Activated gamma-delta T cell (primary cell): ENCODE measurements at regions not wholly inside any gene's neighbourhood (a gene's known extent, or its start where the extent isn't known, plus 50 kb on each side); places are given as distances from the start of the nearest gene placed in this dataset.

Source experiments
- DNase-seq: peaks from one replicate; lab custom pipeline; 2025; lab: John Stamatoyannopoulos, UW

DNA sequence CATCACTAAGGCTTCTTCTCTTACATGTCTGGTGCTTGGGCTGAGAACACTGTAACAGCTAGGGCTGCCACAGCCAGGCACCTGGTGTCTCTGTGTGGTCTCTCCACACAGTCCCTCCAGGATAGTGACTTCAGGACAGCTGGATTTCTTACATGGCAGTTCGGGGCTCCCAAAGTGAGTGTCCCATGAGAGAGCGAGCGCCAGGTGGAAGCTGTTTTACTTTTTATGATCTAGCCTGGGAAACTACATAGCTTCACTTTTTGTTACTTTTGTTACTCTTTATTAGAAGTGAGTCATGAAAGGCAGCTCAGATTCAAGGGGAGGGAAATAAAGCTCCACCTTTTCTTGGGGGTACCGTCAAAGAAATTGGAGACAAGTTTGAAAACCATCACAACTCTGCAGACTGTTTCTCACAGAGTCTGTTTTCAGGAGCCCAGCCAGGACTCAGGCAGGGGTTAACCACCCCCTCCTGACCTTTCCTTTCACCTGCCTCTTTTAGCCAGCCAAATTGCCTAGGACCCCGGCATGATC lies 373.0 kb downstream of the MID1IP1 start:
- no peak for DNase-seq

DNA sequence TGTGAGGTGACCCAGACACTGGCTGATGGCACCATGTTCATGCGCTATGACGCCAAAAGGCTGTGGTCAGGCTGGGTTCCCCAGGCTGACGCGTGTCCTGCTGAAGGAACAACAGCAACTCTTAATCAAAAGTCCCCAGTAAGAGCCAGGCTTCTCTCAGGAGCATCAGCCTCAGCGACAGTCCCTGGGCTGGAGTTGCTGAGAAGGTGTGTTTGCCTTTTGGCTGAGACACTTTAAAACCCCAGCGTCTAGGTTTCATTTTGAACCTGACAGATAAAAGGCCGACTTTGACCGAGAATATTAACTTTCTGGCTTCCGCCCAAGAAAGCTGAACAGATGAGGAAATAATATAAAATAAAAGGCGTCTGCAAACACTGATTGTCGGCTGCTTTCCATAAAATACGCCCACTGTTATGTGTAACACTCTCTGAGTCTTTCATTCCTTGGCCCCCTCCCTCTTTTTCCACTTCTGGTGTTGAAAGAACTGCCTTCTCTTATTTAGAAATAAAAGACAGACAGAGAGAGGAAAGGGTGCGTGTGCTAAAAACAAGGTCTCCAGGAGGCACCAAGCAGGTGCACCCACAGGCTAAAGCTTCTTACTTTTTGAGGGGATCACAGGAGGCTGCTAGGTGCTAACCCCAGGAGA lies 373.6 kb downstream of the MID1IP1 start:
- no peak for DNase-seq

DNA sequence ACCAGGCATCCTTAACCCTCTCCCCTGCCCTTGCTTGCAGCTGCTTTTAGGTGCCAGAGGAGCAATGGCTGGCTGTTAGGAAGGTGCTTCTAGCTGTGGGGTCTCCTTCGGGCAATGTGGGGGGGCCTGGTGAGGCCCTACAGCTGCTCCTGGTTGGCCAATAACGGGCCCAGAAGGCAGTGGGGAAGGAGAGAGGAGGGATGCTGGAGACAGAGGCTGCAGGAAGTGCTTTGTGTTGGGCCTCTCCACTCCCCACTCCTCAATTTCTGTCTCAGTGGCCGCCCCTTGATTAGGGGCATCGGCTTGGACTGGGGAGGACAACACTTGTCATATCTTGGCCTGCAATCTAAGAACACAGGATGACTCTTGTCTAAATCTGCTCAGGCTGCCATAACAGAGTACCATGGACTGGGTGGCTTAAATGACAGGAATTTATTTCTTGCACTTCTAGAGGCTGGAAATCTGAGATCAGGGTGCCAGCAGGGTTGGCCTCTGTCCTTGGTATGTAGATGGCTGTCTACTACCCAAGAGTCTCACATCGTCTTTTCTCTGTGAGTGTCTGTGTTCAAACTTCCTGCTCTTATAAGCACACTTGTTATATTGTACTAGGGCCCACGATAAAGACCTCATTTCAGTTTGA lies 374.3 kb downstream of the MID1IP1 start:
- DNase-seq: no peak

DNA sequence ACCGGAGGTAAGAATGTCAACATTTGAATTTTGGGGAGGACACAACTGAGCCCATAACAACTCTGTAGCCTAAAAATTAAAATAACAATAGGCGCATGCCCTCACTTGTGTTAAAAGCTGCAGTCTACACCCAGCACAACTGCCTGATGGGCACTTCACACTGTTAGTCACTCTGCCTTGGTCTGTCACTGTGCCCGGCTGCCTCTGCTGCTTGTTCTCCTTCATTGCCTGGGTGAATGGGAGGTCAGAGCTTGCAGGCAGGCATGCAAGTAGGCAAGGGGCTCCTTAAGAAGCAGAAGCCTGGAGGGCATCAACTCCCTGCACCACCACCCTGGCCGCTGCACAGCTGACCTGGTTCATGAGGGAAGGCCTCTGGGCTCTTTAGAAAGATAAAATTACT lies 374.8 kb downstream of the MID1IP1 start:
- no peak for DNase-seq

DNA sequence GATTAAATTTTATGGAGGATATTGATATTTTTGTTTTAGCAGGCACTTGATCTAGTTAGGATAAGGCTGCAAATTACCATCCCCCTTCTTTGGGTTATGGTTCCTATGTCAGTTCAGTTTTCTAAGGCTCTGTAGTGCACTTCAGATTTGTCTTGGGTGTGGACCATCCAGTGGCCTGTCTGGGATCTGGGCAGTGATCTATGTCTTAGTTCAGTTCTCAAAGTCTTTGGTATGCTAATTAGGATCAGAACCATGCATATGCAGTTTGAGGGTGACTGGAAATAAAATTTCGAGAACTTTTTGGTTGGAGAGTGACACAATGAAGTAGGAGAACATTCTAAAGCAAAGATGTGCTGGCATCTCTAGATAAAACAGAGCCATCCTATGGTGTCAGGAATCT lies 388.2 kb downstream of the MID1IP1 start:
- DNase-seq: no peak

DNA sequence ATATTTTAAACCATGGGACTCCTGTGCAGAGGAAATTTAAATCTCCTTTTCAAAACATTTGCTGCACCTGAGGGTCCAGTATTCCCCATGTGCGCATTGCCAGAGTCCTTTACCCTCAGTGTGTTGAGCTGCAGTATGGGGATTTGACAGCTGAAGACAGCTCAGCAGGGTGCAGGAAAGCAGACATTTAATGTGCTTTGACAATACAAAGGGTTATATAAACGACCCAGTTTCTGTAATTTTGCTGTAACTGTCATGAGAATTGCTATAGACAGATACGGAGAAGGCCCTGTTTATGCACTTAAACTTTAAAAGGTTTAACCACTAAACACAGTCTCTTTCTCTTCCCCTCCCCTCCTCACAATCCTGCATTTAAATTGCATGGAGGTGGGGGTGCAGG lies 393.4 kb downstream of the MID1IP1 start:
- no peak for DNase-seq

DNA sequence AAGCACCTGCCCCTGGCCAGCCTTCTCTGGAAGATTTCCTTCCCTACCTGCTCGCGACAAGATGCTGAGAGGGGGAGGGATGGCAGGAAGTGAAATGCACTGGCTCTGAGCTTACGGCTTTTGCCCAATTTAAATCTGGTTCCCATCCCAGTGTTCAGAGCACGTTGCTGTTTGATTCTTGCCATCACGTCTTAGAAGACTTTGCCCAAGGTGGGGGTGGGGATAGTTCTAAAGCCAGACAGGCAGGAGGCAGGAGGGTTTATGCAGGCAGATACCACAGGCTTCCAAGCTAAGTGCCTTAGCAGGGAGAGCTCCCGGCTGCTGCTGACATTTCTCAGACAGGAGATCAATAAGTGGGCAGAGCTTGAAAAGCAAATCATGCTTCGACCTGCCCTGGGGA lies 393.9 kb downstream of the MID1IP1 start:
- DNase-seq: no peak

DNA sequence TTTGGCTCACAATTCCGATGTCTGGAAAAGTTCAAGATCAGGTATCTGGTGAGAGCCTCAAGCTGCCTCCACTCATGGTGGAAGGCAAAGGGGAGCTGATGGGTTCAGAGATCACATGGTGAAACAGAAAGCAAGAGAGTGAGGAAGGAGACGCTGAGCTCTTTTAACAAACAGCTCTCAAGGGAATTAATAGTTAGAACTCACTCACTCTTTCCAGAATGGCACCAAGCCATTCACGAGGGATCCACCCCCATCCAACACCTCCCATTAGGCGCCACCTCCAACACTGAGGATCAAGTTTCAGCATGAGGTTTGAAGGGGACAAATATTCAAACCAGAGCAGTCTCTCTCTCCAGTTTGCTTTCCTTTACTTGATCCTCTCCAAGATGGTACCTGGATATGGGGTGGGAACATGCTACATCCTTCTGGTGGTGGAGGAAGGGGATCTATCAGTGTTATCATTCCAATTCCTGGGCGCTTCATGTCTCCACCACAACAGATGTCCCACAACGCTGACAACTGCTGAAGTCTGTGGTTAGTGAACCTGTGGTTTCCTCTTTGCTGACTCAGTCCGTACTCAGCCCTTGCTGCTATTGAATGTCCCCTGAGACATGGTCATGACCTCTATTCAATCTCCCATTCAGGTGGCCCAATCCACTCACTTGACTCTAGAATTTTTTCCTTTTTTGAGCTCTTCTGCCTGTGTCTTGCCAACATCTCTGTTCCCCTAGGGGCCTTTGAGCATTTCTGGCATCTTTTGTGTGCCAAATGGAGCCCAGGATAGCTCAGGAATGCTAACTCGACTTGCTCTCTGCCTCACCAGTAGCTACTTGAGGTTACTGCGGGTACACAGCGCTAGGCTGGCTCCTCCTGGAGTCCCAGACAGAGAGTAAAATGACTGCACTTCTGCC lies 395.2 kb downstream of the MID1IP1 start:
- DNase-seq: no peak

DNA sequence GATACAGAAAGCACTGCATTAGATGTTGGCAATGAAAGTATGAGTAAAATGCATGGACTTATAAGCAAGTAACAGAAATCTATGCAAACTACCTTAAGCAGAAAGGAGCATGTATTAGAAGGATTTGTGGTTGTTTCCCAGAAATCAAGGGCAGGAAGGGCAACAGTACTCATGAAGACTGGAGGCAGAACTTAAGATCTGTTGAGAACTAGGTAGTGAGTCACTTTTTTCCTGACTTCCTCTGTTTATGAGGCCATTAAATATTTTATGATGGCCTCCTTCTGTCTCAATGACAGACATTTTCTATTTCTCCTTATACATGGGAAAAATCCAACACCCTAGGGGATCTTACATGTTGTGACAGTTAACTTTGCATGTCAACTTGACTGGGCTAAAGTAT lies 398.2 kb downstream of the MID1IP1 start:
- DNase-seq: no peak

DNA sequence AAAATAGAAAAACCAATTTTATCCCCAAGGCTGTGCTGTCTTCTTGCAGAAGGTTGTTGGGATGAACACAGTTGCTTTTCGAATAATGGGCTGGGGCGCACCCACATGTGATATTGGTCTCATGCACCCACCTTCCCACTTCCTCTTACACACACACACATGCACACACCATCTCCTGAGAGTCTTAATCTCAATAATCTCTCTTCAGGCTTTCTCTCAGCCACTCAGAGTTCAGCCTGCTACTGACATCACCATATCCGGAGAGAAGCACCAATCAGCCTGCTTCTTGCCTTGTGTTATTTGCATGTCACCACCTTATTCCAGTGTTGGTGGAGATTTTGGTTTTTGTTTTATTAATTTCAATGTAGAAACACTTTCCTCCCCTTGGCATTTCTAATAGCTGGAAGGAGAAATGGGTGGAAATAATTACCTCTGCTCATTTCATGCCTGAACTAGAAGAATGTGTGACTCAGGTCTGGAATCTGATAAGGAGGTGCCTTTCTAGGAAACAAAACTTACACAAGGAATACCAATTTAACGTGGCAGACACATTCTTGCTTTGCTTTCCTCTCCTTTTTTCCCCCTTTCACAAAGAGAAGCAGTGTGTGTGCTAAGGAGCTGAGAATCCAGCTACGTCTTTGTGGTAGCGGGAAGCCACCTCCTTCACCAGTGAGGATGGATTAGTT lies 400.2 kb downstream of the MID1IP1 start:
- DNase-seq: no peak

DNA sequence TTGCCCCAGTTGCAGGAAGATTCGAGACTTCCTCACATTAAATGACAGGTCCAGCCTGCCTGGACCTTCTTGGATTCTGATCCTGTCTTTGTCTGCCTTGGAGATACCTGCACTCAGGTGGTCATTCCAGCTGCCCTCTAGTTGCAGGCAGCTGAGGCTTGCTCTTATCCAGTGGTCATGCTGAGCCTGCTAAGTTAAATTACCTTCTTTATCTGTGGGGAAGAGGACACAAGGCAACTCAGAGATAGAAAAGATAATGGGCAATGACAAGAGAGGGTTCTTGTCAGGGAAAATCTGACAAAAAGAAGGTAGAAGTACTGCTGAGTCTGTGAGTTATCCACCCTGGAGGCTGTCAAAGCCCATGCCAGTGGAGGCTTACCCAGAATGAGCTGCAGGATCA lies 401.4 kb downstream of the MID1IP1 start:
- DNase-seq: no peak

DNA sequence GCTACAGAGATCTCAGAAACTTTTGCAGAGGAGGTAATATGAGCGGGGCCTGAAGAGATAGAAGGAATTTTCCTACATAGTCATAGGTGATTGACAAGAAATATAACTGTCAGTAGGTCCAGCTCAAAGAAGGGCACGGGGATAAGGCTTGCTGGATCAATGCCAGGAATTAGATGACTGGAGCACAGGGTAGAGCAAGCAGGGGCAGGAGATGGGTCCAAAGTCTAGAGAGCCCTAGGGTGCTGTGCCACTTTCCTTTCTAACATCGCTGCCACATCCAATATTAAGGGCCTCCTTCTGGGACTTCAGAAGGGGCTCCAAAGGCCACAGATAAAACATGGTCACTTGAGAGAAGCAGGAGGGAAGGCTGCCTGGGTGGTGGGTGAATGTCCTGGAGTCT lies 402.2 kb downstream of the MID1IP1 start:
- no peak for DNase-seq

DNA sequence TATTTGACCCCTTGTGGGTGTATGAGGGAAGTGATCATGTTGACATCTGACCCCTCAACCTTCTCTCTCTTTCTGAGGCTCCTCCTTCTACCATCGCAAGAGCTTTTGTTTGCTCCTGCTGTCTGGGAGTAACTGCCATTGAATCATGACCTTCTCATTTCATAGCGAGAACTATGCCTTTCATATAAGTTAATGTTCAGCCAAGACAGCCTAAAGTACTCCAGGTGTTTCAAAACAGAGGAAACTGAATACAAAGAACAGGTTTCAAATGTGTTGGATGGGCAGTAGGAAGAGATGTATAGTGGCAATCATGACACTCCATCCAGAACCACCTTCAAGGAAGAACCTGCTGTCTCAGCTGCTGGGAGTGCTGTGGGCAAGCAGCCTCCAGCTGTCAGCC lies 403.1 kb downstream of the MID1IP1 start:
- DNase-seq: no peak

DNA sequence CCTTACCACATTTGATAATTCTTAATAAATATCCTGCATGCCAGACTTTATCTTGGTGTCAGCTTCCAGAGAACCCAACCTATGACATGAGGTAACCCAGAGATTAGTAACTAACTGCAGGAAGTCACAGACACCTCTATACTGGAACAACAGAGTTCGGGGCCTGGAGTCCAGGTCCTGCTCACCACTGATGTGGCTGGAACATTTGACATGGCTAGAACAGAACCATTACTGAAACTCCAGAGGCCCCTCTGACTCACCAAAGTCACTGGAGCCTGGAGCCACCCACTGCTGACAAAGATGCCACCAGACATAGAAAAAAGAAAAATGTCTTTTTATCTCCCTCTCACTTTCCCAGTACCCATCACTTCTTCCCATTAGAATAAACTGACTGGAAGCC lies 403.7 kb downstream of the MID1IP1 start:
- no peak for DNase-seq

DNA sequence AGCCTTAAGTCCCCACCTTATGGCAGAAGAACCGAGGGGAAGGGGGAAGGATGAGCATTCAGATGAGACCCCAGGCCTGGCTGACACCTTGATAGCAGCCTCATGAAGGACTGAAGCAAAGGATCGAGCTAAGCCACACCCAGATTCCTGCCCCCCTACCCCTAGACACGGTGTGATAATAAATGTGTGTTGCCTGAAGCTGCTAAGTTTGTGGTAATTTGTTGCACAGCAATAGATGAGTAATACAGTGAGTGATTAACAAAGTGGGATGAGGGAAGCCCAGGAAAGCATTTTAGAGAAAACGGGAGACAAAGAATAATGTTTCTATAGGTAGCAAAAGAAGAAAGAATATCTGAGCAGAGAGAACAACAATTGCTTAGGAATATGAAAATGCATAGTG lies 404.2 kb downstream of the MID1IP1 start:
- no peak for DNase-seq

DNA sequence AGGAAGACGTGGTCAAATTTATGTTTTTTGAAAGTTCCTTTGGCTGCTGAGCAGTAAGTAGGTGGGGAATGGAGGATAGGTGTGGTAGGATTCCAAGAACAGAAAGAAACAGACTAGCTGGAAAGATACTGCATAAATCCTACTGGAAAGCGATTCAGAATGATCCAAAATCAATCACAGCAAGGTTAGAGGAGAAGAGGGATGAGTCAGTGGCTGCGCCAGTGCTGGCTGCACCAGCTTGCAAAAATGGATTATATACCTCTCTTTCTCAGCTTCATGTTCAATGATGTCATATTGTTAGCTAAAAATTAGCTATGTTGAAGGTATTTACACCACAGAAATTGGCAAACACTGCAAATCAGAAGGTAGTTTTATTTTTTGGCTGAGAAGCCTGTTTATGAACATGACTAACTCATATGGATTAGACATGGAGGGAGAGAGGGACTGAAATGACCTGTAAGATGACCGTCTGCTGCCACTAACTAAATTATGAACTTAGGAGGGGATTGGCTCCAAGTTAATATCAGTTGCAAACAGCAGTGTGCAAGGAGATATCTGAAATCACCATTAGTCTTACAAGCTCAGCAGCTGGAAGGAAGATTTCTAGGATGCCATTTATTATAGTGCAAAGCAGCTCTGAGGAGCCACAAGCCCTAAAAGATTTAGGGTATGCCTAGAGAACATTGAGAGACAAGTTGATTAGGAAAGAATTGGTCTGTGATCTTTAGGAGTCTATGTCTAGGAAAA lies 405.3 kb downstream of the MID1IP1 start:
- no peak for DNase-seq

DNA sequence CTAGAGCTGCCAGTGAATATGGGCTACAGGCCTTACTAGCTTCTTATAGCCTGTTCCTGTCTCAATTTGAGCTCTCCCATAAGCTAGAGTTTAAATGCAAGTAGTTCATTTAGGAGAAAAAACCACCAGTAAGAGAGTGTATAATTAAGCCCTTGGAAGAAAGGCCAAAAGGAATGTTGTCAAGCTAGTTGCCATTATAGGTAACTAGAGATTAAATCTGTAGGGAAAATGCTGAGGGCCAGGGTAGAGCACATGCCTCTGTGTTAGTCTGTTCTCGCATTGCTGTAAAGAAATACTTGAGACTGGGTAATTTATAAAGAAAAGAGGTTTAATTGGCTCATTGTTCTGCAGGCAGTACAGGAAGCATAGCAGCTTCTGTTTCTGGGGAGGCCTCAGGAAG lies 410.2 kb downstream of the MID1IP1 start:
- DNase-seq: no peak

DNA sequence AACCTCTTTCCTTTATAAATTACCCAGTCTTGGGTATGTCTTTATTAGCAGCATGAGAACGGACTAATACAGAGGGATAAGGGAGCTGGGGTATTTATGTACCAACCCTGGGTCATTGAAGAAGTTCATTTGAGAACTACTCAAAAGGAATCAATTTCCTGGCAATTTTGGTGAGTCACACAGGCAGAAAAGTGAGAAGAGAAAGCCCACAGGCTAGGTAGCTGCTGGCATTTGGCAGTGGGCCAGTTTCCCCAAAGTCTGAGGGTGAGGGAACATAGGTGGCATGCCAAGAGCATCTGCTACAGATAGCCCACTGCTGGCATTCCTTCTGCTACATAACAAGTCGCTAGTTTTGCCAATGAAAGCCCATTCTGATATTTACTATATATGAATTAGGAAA lies 411.2 kb downstream of the MID1IP1 start:
- DNase-seq: no peak

DNA sequence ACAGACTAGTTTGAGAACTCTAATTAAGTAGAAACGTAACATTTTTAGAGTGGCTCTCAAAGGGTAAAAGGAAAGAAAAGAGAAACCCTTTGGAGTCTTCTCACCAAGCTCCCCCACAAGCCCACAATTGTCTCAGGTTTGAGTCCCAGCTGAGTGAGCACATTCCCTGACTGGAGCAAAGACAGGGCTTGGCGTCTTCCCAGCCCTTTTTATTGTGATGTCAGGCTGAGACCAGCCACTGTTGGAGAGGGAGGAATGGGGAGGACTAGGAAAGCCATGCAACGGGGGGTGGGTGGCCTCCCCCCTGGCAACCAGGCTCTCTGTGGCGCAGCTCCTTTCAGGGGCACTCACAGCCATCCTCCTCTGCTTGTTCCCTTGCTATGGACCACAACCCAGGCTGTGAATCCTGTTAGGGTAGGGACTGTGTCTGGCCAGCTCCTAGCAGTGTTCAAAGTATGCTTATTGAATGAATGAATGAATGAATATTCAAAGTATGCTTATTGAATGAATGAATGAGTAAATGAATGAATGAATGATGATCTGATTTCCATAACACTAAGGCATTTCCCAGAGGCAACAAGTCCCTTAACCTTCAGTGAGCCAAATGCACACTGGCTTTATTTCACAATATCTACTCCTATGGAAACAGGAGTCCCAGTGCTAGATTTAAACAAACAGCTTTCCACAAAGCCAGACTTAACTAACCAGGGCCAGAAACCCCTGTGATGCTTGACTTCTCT lies 413.3 kb downstream of the MID1IP1 start:
- DNase-seq: no peak

DNA sequence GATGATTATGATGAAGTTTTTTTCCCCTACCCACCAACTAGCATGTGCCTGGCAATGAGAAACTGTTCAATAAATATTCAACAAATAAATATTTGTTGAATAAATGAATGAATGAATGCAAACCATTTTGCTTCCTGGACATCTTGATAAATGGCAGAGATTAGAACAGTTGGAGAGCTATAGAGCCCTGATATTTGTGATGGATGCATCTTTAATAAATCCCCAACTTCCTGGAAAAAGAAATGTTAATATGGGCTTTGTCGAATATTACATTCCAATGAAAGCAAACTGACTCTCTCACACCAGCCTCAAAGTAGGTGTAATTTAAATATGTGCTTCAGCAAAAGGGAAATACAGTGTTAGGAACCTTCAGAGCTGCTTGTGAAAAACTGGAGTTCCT lies 419.7 kb downstream of the MID1IP1 start:
- DNase-seq: no peak
